H1 (cell line): ENCODE measurements at regions not wholly inside any gene's neighbourhood (a gene's known extent, or its start where the extent isn't known, plus 50 kb on each side); places are given as distances from the start of the nearest gene placed in this dataset.

Source experiments
- ATF3 ChIP-seq: IDR thresholded peaks from 2 replicates; pipeline ENCODE4 v1.6.1; 2011; ENCODE audit warnings: low read depth, mild to moderate bottlenecking, low read length; ENCODE audit not compliant: insufficient read depth
- HDAC2 ChIP-seq, 2 experiments: fragments of 300-600 bp in 1 of 2; sonication (generic) in 1 of 2; IDR thresholded peaks; 2 replicates each; pipeline ENCODE4 v1.6.1; 2011 to 2012; ENCODE audit warnings: low read depth in 2 of 2, low read length in 2 of 2, mild to moderate bottlenecking in 2 of 2, moderate library complexity in 2 of 2, borderline replicate concordance in 1 of 2, inconsistent platforms in 1 of 2
- MAX ChIP-seq: IDR thresholded peaks from 2 replicates; pipeline ENCODE4 v1.6.1; 2012; ENCODE audit warnings: inconsistent platforms
- SP2 ChIP-seq: IDR thresholded peaks from 2 replicates; pipeline ENCODE4 v1.6.1; 2012; ENCODE audit warnings: mild to moderate bottlenecking, low read length, inconsistent platforms
- SRF ChIP-seq: IDR thresholded peaks from 2 replicates; pipeline ENCODE4 v1.6.1; 2011; ENCODE audit warnings: mild to moderate bottlenecking, low read depth, low read length, moderate library complexity
- TAF7 ChIP-seq: optimal IDR thresholded peaks from 2 replicates; pipeline ENCODE3; 2011; ENCODE audit warnings: low read depth, mild to moderate bottlenecking, inconsistent platforms, low read length, moderate library complexity, borderline replicate concordance
- USF2 ChIP-seq: IDR thresholded peaks from 2 replicates; pipeline ENCODE4 v1.6.1; 2011; ENCODE audit warnings: low read length, improper control_type of control experiment

GRCh38 chr9:19517202-19517942 is 108.6 kb downstream of the ACER2 start (continued):
- TF ChIP-seq HDAC2 (IDR thresholded peaks at IDR 0.05; ENCODE audit: borderline replicate concordance in 1 of 2, low read depth in 2 of 2, low read length in 2 of 2) = no peak
- TF ChIP-seq SRF = no peak
- no peak for TF ChIP-seq TAF7
- TF ChIP-seq MAX = no peak
- TF ChIP-seq ATF3 = no peak
- TF ChIP-seq SP2 = no peak
- TF ChIP-seq USF2 = no peak
